Activated CD4-positive, alpha-beta memory T cell treated with anti-CD3 and anti-CD28 coated beads for 36 hours (primary cell): ENCODE measurements at regions not wholly inside any gene's neighbourhood (a gene's known extent, or its start where the extent isn't known, plus 50 kb on each side); places are given as distances from the start of the nearest gene placed in this dataset.
"Not testable (repeated sequence)": the region's sequence is repeated elsewhere in the genome, so short reads cannot be mapped to it uniquely, and the experiment has no call there.

Experiments used
- CTCF ChIA-PET: fragments of 350-600 bp; sonication (Branson Sonifier 250); formaldehyde crosslinking; loops from one replicate; lab custom pipeline; 2021; ENCODE audit warnings: antibody characterized with exemption, inconsistent platforms; lab: Charles Lee
- POLR2A ChIA-PET: fragments of 350-600 bp; sonication (Branson Sonifier 250); formaldehyde crosslinking; loops from one replicate; lab custom pipeline; 2021; ENCODE audit warnings: antibody characterized with exemption; lab: Charles Lee
- DNase-seq: peaks from one replicate; pipeline ENCODE4 v3.0.0-alpha.2; 2020
- H3K27ac Mint-ChIP-seq: one replicate; pipeline ENCODE4 v1.8.0; 2021; ENCODE audit warnings: mixed read lengths
- H3K27me3 Mint-ChIP-seq: one replicate; pipeline ENCODE4 v1.8.0; 2021; ENCODE audit warnings: mixed read lengths
- H3K36me3 Mint-ChIP-seq: one replicate; pipeline ENCODE4 v1.8.0; 2021; ENCODE audit warnings: mixed read lengths
- H3K4me1 Mint-ChIP-seq: one replicate; pipeline ENCODE4 v1.8.0; 2021; ENCODE audit warnings: low read depth, mixed read lengths
- H3K4me3 Mint-ChIP-seq: one replicate; pipeline ENCODE4 v1.8.0; 2021; ENCODE audit warnings: mild to moderate bottlenecking, mixed read lengths
- H3K9me3 Mint-ChIP-seq: one replicate; pipeline ENCODE4 v1.8.0; 2021; ENCODE audit warnings: mixed read lengths
- intact Hi-C: fragments of 100-400 bp; cut with micrococcal nuclease; formaldehyde crosslinking; loops from one replicate; pipeline ENCODE4 v1.15.1; 2023

- H3K27ac Mint-ChIP-seq: no peak overlapping the region
- no peak overlapping the region for H3K4me3 Mint-ChIP-seq
- H3K27me3 Mint-ChIP-seq: peaks cover 44% of the 10 kb centered on the region
- ChIA-PET CTCF (no interaction called here), POLR2A (no interaction called here)
- H3K36me3 Mint-ChIP-seq: no peaks in the 10 kb centered on the region
- H3K9me3 Mint-ChIP-seq: peaks cover 8% of the 10 kb centered on the region
- H3K4me1 Mint-ChIP-seq: no peaks in the 10 kb centered on the region
- no peak for DNase-seq
- intact Hi-C loops: no loop called here
These were observed 74.6 kb downstream of the GPX5 start for GRCh38 chr6:28600245-28600644.

DNA sequence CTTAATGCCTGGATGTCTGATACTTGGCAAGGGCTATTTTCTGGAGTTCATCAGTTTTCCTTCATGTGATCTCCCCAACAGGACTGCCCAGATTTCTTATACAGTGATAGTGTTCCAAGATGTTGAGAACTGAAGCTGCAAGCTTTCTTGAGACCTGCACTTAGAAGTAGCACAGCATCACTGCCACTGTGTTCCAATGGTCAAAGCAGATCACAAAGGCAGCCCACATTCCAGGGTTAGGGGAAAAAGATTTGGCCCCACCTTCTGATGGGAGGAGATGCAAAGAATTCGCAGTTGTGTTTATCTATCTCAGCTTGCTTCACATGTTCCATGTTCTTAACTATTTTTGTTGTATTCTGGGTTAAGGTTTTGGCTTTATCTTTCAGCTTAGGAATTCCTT lies 78.2 kb downstream of the GPX5 start:
- H3K9me3 Mint-ChIP-seq: peaks cover 7% of the 10 kb centered on the region
- peaks cover 5% of the 10 kb centered on the region for H3K4me1 Mint-ChIP-seq
- intact Hi-C loops: no loop called here
- CTCF ChIA-PET: no interaction called here
- no peak for DNase-seq
- no peaks in the 10 kb centered on the region for H3K36me3 Mint-ChIP-seq
- H3K27ac Mint-ChIP-seq: no peak overlapping the region
- peaks cover 40% of the 10 kb centered on the region for H3K27me3 Mint-ChIP-seq
- POLR2A ChIA-PET: no interaction called here
- H3K4me3 Mint-ChIP-seq: no peak overlapping the region

GRCh38 chr6:28606424-28607391 lies 81.0 kb downstream of the GPX5 start:
- peak overlapping the region; percentile 42 for H3K27ac Mint-ChIP-seq

DNA sequence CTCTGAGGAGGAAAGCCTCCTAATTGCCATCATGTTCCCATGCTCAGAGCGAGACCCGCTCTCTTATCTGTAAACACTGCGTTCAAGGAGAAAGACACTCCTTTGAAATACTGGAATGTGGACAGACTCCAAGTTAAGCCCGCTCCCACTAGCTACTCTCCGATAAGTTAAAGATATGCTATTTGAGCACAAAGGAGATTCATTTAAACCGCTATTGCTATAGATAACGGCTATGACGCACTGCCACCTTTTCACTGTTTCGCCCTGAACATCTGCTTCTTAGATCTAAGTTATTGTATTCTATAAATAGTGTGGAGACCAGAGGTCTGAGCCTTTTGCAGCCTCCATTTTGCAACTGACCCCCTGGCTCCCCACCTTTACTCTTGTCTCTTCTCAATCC lies 82.3 kb downstream of the GPX5 start:
- H3K4me3 Mint-ChIP-seq: no peak overlapping the region
- CTCF ChIA-PET: no interaction called here
- H3K9me3 Mint-ChIP-seq: no peaks in the 10 kb centered on the region
- H3K27me3 Mint-ChIP-seq: peaks cover 36% of the 10 kb centered on the region
- H3K36me3 Mint-ChIP-seq: no peaks in the 10 kb centered on the region
- intact Hi-C loops: no loop called here
- no peak for DNase-seq
- POLR2A ChIA-PET: no interaction called here
- H3K4me1 Mint-ChIP-seq: peaks cover 5% of the 10 kb centered on the region
- no peak overlapping the region for H3K27ac Mint-ChIP-seq

More at GRCh38 chr6:28606424-28607391, 81.0 kb downstream of the GPX5 start:
- CTCF ChIA-PET: interaction anchor here (1.3 to 2.0 kb wide), 2 partner anchors 9 to 78 kb away, joined by 3 to 8 read pairs; no protein-coding TSS in a partner anchor
- Mint-ChIP-seq H3K27me3 (peaks cover 38% of the 10 kb centered on the region), H3K4me3 (peak overlapping the region; percentile 51), H3K4me1 (peaks cover 5% of the 10 kb centered on the region), H3K9me3 (no peaks in the 10 kb centered on the region), H3K36me3 (no peaks in the 10 kb centered on the region)
- DNase-seq: peak; percentile 55
- POLR2A ChIA-PET: no interaction called here
- intact Hi-C loops: no loop called here

GRCh38 chr6:28609672-28610071 lies 84.0 kb downstream of the GPX5 start:
- Mint-ChIP-seq H3K27ac (no peak overlapping the region), H3K4me1 (peaks cover 5% of the 10 kb centered on the region), H3K27me3 (peaks cover 36% of the 10 kb centered on the region), H3K9me3 (no peaks in the 10 kb centered on the region), H3K36me3 (no peaks in the 10 kb centered on the region), H3K4me3 (no peak overlapping the region)
- intact Hi-C loops: no loop called here
- DNase-seq: no peak
- ChIA-PET CTCF (no interaction called here), POLR2A (no interaction called here)

DNA sequence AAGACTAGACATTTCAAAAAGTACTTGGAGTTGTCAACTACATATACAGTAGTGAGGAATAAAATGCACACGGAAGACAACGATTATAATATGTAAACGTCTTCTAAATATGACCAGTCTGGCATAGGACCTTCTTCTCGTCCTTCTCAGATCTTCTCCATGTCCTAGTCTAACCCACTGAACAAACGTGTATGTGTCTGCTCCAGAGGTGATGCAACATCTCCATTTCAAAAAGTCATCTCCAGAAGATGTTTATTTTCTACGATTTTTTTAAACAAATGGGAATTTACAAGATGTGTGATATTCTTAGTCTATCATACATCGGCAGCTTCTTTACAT lies 89.9 kb downstream of the GPX5 start:
- CTCF ChIA-PET: no interaction called here
- no peak for DNase-seq
- Mint-ChIP-seq H3K4me3 (no peak overlapping the region), H3K27ac (no peak overlapping the region), H3K36me3 (peaks cover 3% of the 10 kb centered on the region), H3K4me1 (no peaks in the 10 kb centered on the region), H3K9me3 (no peaks in the 10 kb centered on the region), H3K27me3 (peaks cover 47% of the 10 kb centered on the region)
- intact Hi-C loops: no loop called here
- POLR2A ChIA-PET: no interaction called here

- no peaks in the 10 kb centered on the region for H3K9me3 Mint-ChIP-seq
- CTCF ChIA-PET: no interaction called here
- H3K4me3 Mint-ChIP-seq: no peak overlapping the region
- no peaks in the 10 kb centered on the region for H3K4me1 Mint-ChIP-seq
- peaks cover 3% of the 10 kb centered on the region for H3K36me3 Mint-ChIP-seq
- peaks cover 50% of the 10 kb centered on the region for H3K27me3 Mint-ChIP-seq
- intact Hi-C loops: no loop called here
- DNase-seq: no peak
- POLR2A ChIA-PET: no interaction called here
- H3K27ac Mint-ChIP-seq: no peak overlapping the region
These were observed 90.5 kb downstream of the GPX5 start for GRCh38 chr6:28615955-28616747.

GRCh38 chr6:28618898-28619555 lies 93.3 kb downstream of the GPX5 start:
- H3K36me3 Mint-ChIP-seq: peaks cover 5% of the 10 kb centered on the region
- no peak overlapping the region for H3K27ac Mint-ChIP-seq
- DNase-seq: no peak
- CTCF ChIA-PET: no interaction called here
- intact Hi-C loops: no loop called here
- H3K27me3 Mint-ChIP-seq: peaks cover 46% of the 10 kb centered on the region
- POLR2A ChIA-PET: no interaction called here
- H3K4me3 Mint-ChIP-seq: no peak overlapping the region
- no peaks in the 10 kb centered on the region for H3K4me1 Mint-ChIP-seq
- peaks cover 6% of the 10 kb centered on the region for H3K9me3 Mint-ChIP-seq

DNA sequence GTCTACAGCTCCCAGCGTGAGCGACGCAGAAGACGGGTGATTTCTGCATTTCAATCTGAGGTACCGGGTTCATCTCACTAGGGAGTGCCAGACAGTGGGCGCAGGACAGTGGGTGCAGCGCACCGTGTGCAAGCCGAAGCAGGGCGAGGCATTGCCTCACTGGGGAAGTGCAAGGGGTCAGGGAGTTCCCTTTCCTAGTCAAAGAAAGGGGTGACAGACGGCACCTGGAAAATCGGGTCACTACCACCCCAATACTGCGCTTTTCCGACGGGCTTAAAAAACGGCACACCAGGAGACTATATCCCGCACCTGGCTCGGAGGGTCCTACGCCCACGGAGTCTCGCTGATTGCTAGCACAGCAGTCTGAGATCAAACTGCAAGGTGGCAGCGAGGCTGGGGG lies 95.6 kb downstream of the GPX5 start:
- H3K9me3 Mint-ChIP-seq, H3K4me3 Mint-ChIP-seq, H3K4me1 Mint-ChIP-seq, H3K36me3 Mint-ChIP-seq, DNase-seq, intact Hi-C loops, H3K27ac Mint-ChIP-seq, POLR2A ChIA-PET, CTCF ChIA-PET: not testable (repeated sequence)
- H3K27me3 Mint-ChIP-seq: peaks cover 35% of the 10 kb centered on the region

- H3K9me3 Mint-ChIP-seq, H3K4me3 Mint-ChIP-seq, DNase-seq, intact Hi-C loops, POLR2A ChIA-PET, H3K36me3 Mint-ChIP-seq, H3K4me1 Mint-ChIP-seq, H3K27ac Mint-ChIP-seq, CTCF ChIA-PET: not testable (repeated sequence)
- peaks cover 31% of the 10 kb centered on the region for H3K27me3 Mint-ChIP-seq
These were observed 97.6 kb downstream of the GPX5 start for GRCh38 chr6:28623242-28623641.

GRCh38 chr6:28626386-28626785 lies 100.7 kb downstream of the GPX5 start:
- H3K36me3 Mint-ChIP-seq, H3K4me3 Mint-ChIP-seq, CTCF ChIA-PET, H3K4me1 Mint-ChIP-seq, H3K27ac Mint-ChIP-seq, intact Hi-C loops, POLR2A ChIA-PET, H3K9me3 Mint-ChIP-seq, DNase-seq: not testable (repeated sequence)
- H3K27me3 Mint-ChIP-seq: peaks cover 22% of the 10 kb centered on the region

GRCh38 chr6:28632326-28632851 lies 106.7 kb downstream of the GPX5 start:
- H3K27ac Mint-ChIP-seq: no peak overlapping the region
- CTCF ChIA-PET: no interaction called here
- peaks cover 69% of the 10 kb centered on the region for H3K27me3 Mint-ChIP-seq
- intact Hi-C loops: no loop called here
- H3K9me3 Mint-ChIP-seq: peaks cover 2% of the 10 kb centered on the region
- POLR2A ChIA-PET: no interaction called here
- no peak for DNase-seq
- peaks cover 13% of the 10 kb centered on the region for H3K4me1 Mint-ChIP-seq
- peaks cover under 1% of the 10 kb centered on the region for H3K36me3 Mint-ChIP-seq
- H3K4me3 Mint-ChIP-seq: no peak overlapping the region
